Keratinocyte (primary cell): ENCODE measurements at regions not wholly inside any gene's neighbourhood (a gene's known extent, or its start where the extent isn't known, plus 50 kb on each side); places are given as distances from the start of the nearest gene placed in this dataset.

Experiments used
- DNase-seq: peaks from one replicate; pipeline ENCODE4 v3.0.0-alpha.2; 2011; ENCODE audit warnings: low read depth, missing footprints, low spot score
- FAIRE-seq: peaks from 2 replicates; lab custom pipeline; 2011; peaks lifted over from hg19 to GRCh38; lab: Jason Lieb, UNC
- H2AFZ ChIP-seq: 2 replicates; pipeline ENCODE4 v1.6.0; 2012; ENCODE audit warnings: low read length, control low read depth, inconsistent platforms; ENCODE audit not compliant: control insufficient read depth
- H3K27ac ChIP-seq: 2 replicates; pipeline ENCODE4 v1.5.1; 2011; ENCODE audit warnings: low read length; ENCODE audit not compliant: control insufficient read depth, insufficient read depth
- H3K27me3 ChIP-seq: 3 replicates; pipeline ENCODE4 v1.6.0; 2011; ENCODE audit warnings: low read length; ENCODE audit not compliant: control insufficient read depth, insufficient read depth; ENCODE audit errors: extremely low read depth
- H3K36me3 ChIP-seq, 2 experiments: 2 replicates in 1 of 2; 3 replicates in 1 of 2; pipeline ENCODE4 v1.5.1; 2011; ENCODE audit warnings: low read length in 2 of 2, mild to moderate bottlenecking in 1 of 2; ENCODE audit not compliant: control insufficient read depth in 2 of 2, insufficient read depth in 2 of 2; ENCODE audit errors: extremely low read depth in 1 of 2
- H3K4me1 ChIP-seq: 3 replicates; pipeline ENCODE4 v1.5.1; 2011; ENCODE audit warnings: low read length; ENCODE audit not compliant: control insufficient read depth, insufficient read depth; ENCODE audit errors: extremely low read depth
- H3K4me2 ChIP-seq: 3 replicates; pipeline ENCODE4 v1.6.0; 2011; ENCODE audit warnings: low read depth, low read length; ENCODE audit not compliant: control insufficient read depth, insufficient read depth; ENCODE audit errors: extremely low read depth
- H3K4me3 ChIP-seq, 3 experiments: fragments of 200-600 bp in 1 of 3; sonication (generic) in 1 of 3; 2 replicates in 2 of 3; 3 replicates in 1 of 3; pipeline ENCODE4 v1.5.1; 2011 to 2016; ENCODE audit warnings: low read length in 3 of 3, mild to moderate bottlenecking in 3 of 3, control low read depth in 2 of 3, inconsistent platforms in 1 of 3, low read depth in 1 of 3, mixed read lengths in 1 of 3, mixed run types in 1 of 3, moderate library complexity in 1 of 3; ENCODE audit not compliant: control insufficient read depth in 2 of 3, insufficient read depth in 2 of 3; ENCODE audit errors: extremely low read depth in 1 of 3
- H3K79me2 ChIP-seq: 2 replicates; pipeline ENCODE4 v1.6.0; 2012; ENCODE audit warnings: low read length; ENCODE audit not compliant: control insufficient read depth, insufficient read depth
- H3K9ac ChIP-seq: 3 replicates; pipeline ENCODE4 v1.6.0; 2011; ENCODE audit warnings: low read length; ENCODE audit not compliant: control insufficient read depth, insufficient read depth; ENCODE audit errors: extremely low read depth
- H3K9me1 ChIP-seq: 3 replicates; pipeline ENCODE4 v1.6.0; 2011; ENCODE audit warnings: low read length; ENCODE audit not compliant: control insufficient read depth, insufficient read depth; ENCODE audit errors: extremely low read depth
- H3K9me3 ChIP-seq: 2 replicates; pipeline ENCODE4 v1.5.1; 2012; ENCODE audit warnings: low read depth, low read length; ENCODE audit not compliant: control insufficient read depth
- H4K20me1 ChIP-seq: 3 replicates; pipeline ENCODE4 v1.6.0; 2011; ENCODE audit warnings: low read length; ENCODE audit not compliant: control insufficient read depth, insufficient read depth; ENCODE audit errors: extremely low read depth
- EZH2 ChIP-seq: IDR thresholded peaks from one replicate; pipeline ENCODE4 v1.6.1; 2012; ENCODE audit warnings: inconsistent platforms, mild to moderate bottlenecking, low read length, moderate library complexity
- dilution Hi-C: fragments of 300-500 bp; cut with MboI; formaldehyde crosslinking; loops from one replicate; pipeline ENCODE4 v1.7.0; 2020; ENCODE audit warnings: low sequenced_read_pairs; ENCODE audit not compliant: extremely low pct_ligation_motif_present
- TF ChIP-seq, protein P1 (sequence below), 3 experiments: IDR thresholded peaks in 1 of 3; conservative IDR thresholded peaks in 1 of 3; optimal IDR thresholded peaks in 1 of 3; 2 replicates in 2 of 3; 3 replicates in 1 of 3; pipeline versions ENCODE3 to v1.5.1; 2011; ENCODE audit warnings: low read length in 3 of 3, mild to moderate bottlenecking in 3 of 3, moderate library complexity in 2 of 3, control low read depth in 1 of 3, inconsistent platforms in 1 of 3; ENCODE audit not compliant: insufficient read depth in 2 of 3; ENCODE audit errors: extremely low read depth in 1 of 3

DNA sequence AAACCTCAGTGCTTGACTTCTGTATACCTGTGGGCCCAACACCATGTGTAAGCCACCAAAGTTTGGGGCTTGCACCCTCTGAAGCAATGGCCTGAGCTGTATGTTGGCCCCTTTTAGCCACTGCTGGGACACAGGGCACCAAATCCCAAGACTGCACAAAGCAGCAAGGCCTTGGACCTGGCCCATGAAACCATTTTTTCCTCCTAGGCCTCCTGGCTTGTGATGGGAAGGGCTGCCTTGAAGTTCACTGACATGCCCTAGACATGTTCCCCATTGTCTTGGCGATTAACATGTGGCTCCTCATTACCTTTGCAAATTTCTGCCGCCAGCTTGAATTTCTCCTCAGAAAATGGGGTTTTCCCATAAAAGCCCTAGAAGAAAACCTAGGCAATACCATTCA, 345.5 kb downstream of the MLLT3 start:
- no peak for FAIRE-seq

DNA sequence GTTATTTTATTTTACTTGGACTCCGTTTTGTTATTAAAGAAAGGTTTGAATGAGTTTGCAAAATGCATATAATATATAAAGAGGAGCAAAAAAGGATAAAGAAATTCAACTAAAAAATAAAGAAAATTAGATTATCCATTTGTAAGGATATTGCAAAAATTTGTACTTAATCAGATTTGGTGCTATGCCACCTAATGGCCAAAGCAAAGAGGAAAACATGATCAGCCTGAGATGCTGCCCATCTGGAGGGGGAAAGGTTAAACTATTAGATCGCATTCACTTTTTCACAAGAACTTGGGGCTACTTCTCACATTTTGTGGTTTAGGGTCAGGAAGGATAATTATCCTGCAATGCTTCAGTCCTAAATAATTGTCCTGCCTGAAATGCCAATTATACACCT, 350.6 kb downstream of the MLLT3 start:
- H3K9me3 ChIP-seq, result peaks cover 5% of the 10 kb centered on the region
- H3K79me2 ChIP-seq, result no peaks in the 10 kb centered on the region
- no peaks in the 10 kb centered on the region for H3K9me1 ChIP-seq
- H3K27ac ChIP-seq, result no peak overlapping the region
- dilution Hi-C loops, result no loop called here
- no peak overlapping the region for H3K4me2 ChIP-seq
- H3K27me3 ChIP-seq, result no peaks in the 10 kb centered on the region
- H4K20me1 ChIP-seq, result no peaks in the 10 kb centered on the region
- no peak overlapping the region for H2AFZ ChIP-seq
- no peak overlapping the region for H3K9ac ChIP-seq
- H3K4me1 ChIP-seq, result peaks cover 14% of the 10 kb centered on the region
- H3K36me3 ChIP-seq, result no peaks in the 10 kb centered on the region
- no peak overlapping the region for H3K4me3 ChIP-seq
- DNase-seq, result no peak
- TF ChIP-seq, protein P1, sequence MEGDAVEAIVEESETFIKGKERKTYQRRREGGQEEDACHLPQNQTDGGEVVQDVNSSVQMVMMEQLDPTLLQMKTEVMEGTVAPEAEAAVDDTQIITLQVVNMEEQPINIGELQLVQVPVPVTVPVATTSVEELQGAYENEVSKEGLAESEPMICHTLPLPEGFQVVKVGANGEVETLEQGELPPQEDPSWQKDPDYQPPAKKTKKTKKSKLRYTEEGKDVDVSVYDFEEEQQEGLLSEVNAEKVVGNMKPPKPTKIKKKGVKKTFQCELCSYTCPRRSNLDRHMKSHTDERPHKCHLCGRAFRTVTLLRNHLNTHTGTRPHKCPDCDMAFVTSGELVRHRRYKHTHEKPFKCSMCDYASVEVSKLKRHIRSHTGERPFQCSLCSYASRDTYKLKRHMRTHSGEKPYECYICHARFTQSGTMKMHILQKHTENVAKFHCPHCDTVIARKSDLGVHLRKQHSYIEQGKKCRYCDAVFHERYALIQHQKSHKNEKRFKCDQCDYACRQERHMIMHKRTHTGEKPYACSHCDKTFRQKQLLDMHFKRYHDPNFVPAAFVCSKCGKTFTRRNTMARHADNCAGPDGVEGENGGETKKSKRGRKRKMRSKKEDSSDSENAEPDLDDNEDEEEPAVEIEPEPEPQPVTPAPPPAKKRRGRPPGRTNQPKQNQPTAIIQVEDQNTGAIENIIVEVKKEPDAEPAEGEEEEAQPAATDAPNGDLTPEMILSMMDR (optimal IDR thresholded peaks at IDR 0.05 in 1 of 3, IDR thresholded peaks at IDR 0.05 in 1 of 3, conservative IDR thresholded peaks at IDR 0.05 in 1 of 3; ENCODE audit: extremely low read depth in 1 of 3, insufficient read depth in 2 of 3, low read length in 3 of 3), result peak in 1 of 3 experiments; percentile 8
- TF ChIP-seq EZH2, result no peak
- no peak for FAIRE-seq

More for the DNA sequence above, 345.5 kb downstream of the MLLT3 start:
- no peak overlapping the region for H3K27ac ChIP-seq
- no peaks in the 10 kb centered on the region for H3K79me2 ChIP-seq
- H3K4me3 ChIP-seq, result no peak overlapping the region
- H3K9me3 ChIP-seq, result peaks cover 6% of the 10 kb centered on the region
- no peak overlapping the region for H3K4me2 ChIP-seq
- no peaks in the 10 kb centered on the region for H3K36me3 ChIP-seq
- no peaks in the 10 kb centered on the region for H3K4me1 ChIP-seq
- H3K27me3 ChIP-seq, result no peaks in the 10 kb centered on the region
- dilution Hi-C loops, result no loop called here
- H2AFZ ChIP-seq, result no peak overlapping the region
- DNase-seq, result no peak
- H3K9me1 ChIP-seq, result no peaks in the 10 kb centered on the region
- H3K9ac ChIP-seq, result no peak overlapping the region
- no peak for TF ChIP-seq EZH2
- TF ChIP-seq, protein P1 (optimal IDR thresholded peaks at IDR 0.05 in 1 of 3, IDR thresholded peaks at IDR 0.05 in 1 of 3, conservative IDR thresholded peaks at IDR 0.05 in 1 of 3; ENCODE audit: extremely low read depth in 1 of 3, insufficient read depth in 2 of 3, low read length in 3 of 3), result no peak
- no peaks in the 10 kb centered on the region for H4K20me1 ChIP-seq
